ENCODE measurements at regions not wholly inside any gene's neighbourhood (a gene's known extent, or its start where the extent isn't known, plus 50 kb on each side); places are given as distances from the start of the nearest gene placed in this dataset.

GRCh38 chr2:155151945-155152344 is 453.4 kb downstream of the KCNJ3 start:
- Mint-ChIP-seq H3K27me3 (ENCODE audit: insufficient read depth) (no peaks in the 10 kb centered on the region; the same call in 1 of the 2 replicates), H3K4me3 (no peak overlapping the region), H3K27ac (no peak overlapping the region), H3K4me1 (ENCODE audit: low read depth) (no peaks in the 10 kb centered on the region), H3K36me3 (ENCODE audit: low read depth) (no peaks in the 10 kb centered on the region), H3K9me3 (peaks cover 34% of the 10 kb centered on the region)
- TF ChIP-seq CTCF (IDR thresholded peaks at IDR 0.05), result no peak
- DNase-seq, result no peak

GRCh38 chr2:155151472-155151871 is 453.0 kb downstream of the KCNJ3 start:
- H3K4me3 Mint-ChIP-seq, result no peak overlapping the region
- H3K27ac Mint-ChIP-seq, result no peak overlapping the region
- H3K36me3 Mint-ChIP-seq (ENCODE audit: low read depth), result no peaks in the 10 kb centered on the region
- no peaks in the 10 kb centered on the region for H3K4me1 Mint-ChIP-seq (ENCODE audit: low read depth)
- no peaks in the 10 kb centered on the region; the same call in 1 of the 2 replicates for H3K27me3 Mint-ChIP-seq (ENCODE audit: insufficient read depth)
- H3K9me3 Mint-ChIP-seq, result peaks cover 34% of the 10 kb centered on the region
- TF ChIP-seq CTCF (IDR thresholded peaks at IDR 0.05), result no peak
- no peak for DNase-seq

- Mint-ChIP-seq H3K27me3 (ENCODE audit: insufficient read depth) (no peaks in the 10 kb centered on the region; the same call in 1 of the 2 replicates), H3K27ac (no peak overlapping the region), H3K9me3 (peaks cover 33% of the 10 kb centered on the region), H3K4me1 (ENCODE audit: low read depth) (no peaks in the 10 kb centered on the region), H3K36me3 (ENCODE audit: low read depth) (no peaks in the 10 kb centered on the region), H3K4me3 (no peak overlapping the region)
- DNase-seq, result no peak
- TF ChIP-seq CTCF (IDR thresholded peaks at IDR 0.05), result no peak
These were observed 447.3 kb downstream of the KCNJ3 start for GRCh38 chr2:155145758-155146229.

GRCh38 chr2:155141418-155141817 is 442.9 kb downstream of the KCNJ3 start:
- no peak overlapping the region for H3K27ac Mint-ChIP-seq
- no peaks in the 10 kb centered on the region for H3K27me3 Mint-ChIP-seq (ENCODE audit: insufficient read depth)
- TF ChIP-seq CTCF (IDR thresholded peaks at IDR 0.05), result no peak
- H3K36me3 Mint-ChIP-seq (ENCODE audit: low read depth), result no peaks in the 10 kb centered on the region
- no peak for DNase-seq
- no peaks in the 10 kb centered on the region for H3K4me1 Mint-ChIP-seq (ENCODE audit: low read depth)
- no peak overlapping the region for H3K4me3 Mint-ChIP-seq
- H3K9me3 Mint-ChIP-seq, result peaks cover 37% of the 10 kb centered on the region

- TF ChIP-seq CTCF (IDR thresholded peaks at IDR 0.05), result no peak
These were observed 427.2 kb downstream of the KCNJ3 start for GRCh38 chr2:155125585-155126230.

More at GRCh38 chr2:155125585-155126230, 427.2 kb downstream of the KCNJ3 start:
- Mint-ChIP-seq H3K9me3 (peaks cover 26% of the 10 kb centered on the region), H3K27me3 (ENCODE audit: insufficient read depth) (no peaks in the 10 kb centered on the region), H3K27ac (no peak overlapping the region), H3K4me3 (no peak overlapping the region), H3K36me3 (ENCODE audit: low read depth) (no peaks in the 10 kb centered on the region; the same call in 1 of the 2 replicates), H3K4me1 (ENCODE audit: low read depth) (no peaks in the 10 kb centered on the region)
- DNase-seq, result no peak
